ENCODE measurements at regions not wholly inside any gene's neighbourhood (a gene's known extent, or its start where the extent isn't known, plus 50 kb on each side); places are given as distances from the start of the nearest gene placed in this dataset.

GRCh38 chr5:85670417-85670816, 947.3 kb upstream of the COX7C start (continued):
- TF ChIP-seq ZNF770 (CRISPR knock-in tag; IDR thresholded peaks at IDR 0.05) (peak; percentile 48; the same call in 1 of the 2 replicates), FOXA3 (CRISPR knock-in tag; IDR thresholded peaks at IDR 0.05) (peak; percentile 51; the same call in 1 of the 2 replicates), BCLAF1 (IDR thresholded peaks at IDR 0.05) (no peak), NR2F1 (CRISPR knock-in tag; IDR thresholded peaks at IDR 0.05) (0 out of 4 replicates have a peak, but pooled peaks of 1 of the 2 experiments have one; percentile 32), SMARCE1 (IDR thresholded peaks at IDR 0.05; ENCODE audit: borderline replicate concordance) (no peak), KDM1A (CRISPR knock-in tag; IDR thresholded peaks at IDR 0.05) (no peak)

GRCh38 chr5:85671223-85671970, 946.3 kb upstream of the COX7C start:
- Histone ChIP-seq H3K36me3 (replicated peaks in 1 of 2; ENCODE audit: control insufficient read depth in 1 of 2, insufficient read depth in 2 of 2, low read length in 2 of 2) (no peaks in the 10 kb centered on the region), H3K79me2 (ENCODE audit: insufficient read depth, low read length) (no peaks in the 10 kb centered on the region), H3K4me2 (ENCODE audit: low read depth, low read length) (no peak overlapping the region), H2AFZ (ENCODE audit: low read length) (no peak overlapping the region), H3K9me3 (ENCODE audit: low read length) (no peaks in the 10 kb centered on the region), H3K27me3 (ENCODE audit: control insufficient read depth in 1 of 2, insufficient read depth in 2 of 2, low read length in 2 of 2) (no peaks in the 10 kb centered on the region), H3K27ac (ENCODE audit: extremely low read length, insufficient read depth, low read length) (no peak overlapping the region), H4K20me1 (ENCODE audit: insufficient read depth, low read length) (no peaks in the 10 kb centered on the region), H3K4me1 (ENCODE audit: insufficient read depth, low read length) (peaks cover 13% of the 10 kb centered on the region), H3K9ac (ENCODE audit: insufficient read depth, low read depth, low read length) (no peak overlapping the region), H3K4me3 (replicated peaks in 1 of 3; ENCODE audit: insufficient read depth in 1 of 3, low read depth in 2 of 3, low read length in 3 of 3) (no peak overlapping the region)
- in situ Hi-C loops (cut with HindIII; ENCODE audit: extremely low pct_ligation_motif_present, low pct_unique_long_range_greater_than_20kb) (no loop called here), intact Hi-C loops (cut with micrococcal nuclease; ENCODE audit: unreplicated experiment) (no loop called here)
- FAIRE-seq (no peak), ATAC-seq (no peak), DNase-seq (ENCODE audit: low spot score) (no peak)
- CTCF ChIA-PET (ENCODE audit: low intra/inter-chr PET ratio, low total read pairs): no interaction called here
- POLR2A ChIA-PET: no interaction called here
- 20% methylated on average over 3 of the region's 3 CpGs for WGBS (ENCODE audit: low lambda C conversion rate)
- no TSS peak for BruUV-seq (replicated peaks)
- TF ChIP-seq BRD4 (CRISPR knock-in tag; IDR thresholded peaks at IDR 0.05) (no peak), ZBTB26 (CRISPR knock-in tag; IDR thresholded peaks at IDR 0.05; ENCODE audit: borderline replicate concordance) (no peak), ZNF383 (CRISPR knock-in tag; IDR thresholded peaks at IDR 0.05; ENCODE audit: borderline replicate concordance) (no peak), DNMT1 (CRISPR knock-in tag; IDR thresholded peaks at IDR 0.05) (no peak), ZNF543 (CRISPR knock-in tag; IDR thresholded peaks at IDR 0.05) (no peak), HOXA3 (CRISPR knock-in tag; IDR thresholded peaks at IDR 0.05) (no peak), XRCC5 (optimal IDR thresholded peaks at IDR 0.05; ENCODE audit: low read length) (no peak), TMF1 (CRISPR knock-in tag; IDR thresholded peaks at IDR 0.05; ENCODE audit: low read depth) (no peak), CHCHD3 (CRISPR knock-in tag; IDR thresholded peaks at IDR 0.05) (no peak), ZNF569 (CRISPR knock-in tag; IDR thresholded peaks at IDR 0.05; ENCODE audit: borderline replicate concordance) (no peak), RARA (CRISPR knock-in tag; IDR thresholded peaks at IDR 0.05) (no peak), ELF3 (CRISPR knock-in tag; IDR thresholded peaks at IDR 0.05) (no peak)

All from HepG2 (cell line).